ENCODE measurements at regions not wholly inside any gene's neighbourhood (a gene's known extent, or its start where the extent isn't known, plus 50 kb on each side); places are given as distances from the start of the nearest gene placed in this dataset.
"Not testable (repeated sequence)": the region's sequence is repeated elsewhere in the genome, so short reads cannot be mapped to it uniquely, and the experiment has no call there.

- WGBS: 5% methylated on average over 2 of the region's 2 CpGs
- no peaks in the 10 kb centered on the region for H3K36me3 ChIP-seq (ENCODE audit: control insufficient read depth in 1 of 2, insufficient read depth in 2 of 2, low read depth in 1 of 2, low read length in 2 of 2)
Observed at GRCh38 chr9:29625292-29625731, 2052.0 kb upstream of the C9orf72 start.

GRCh38 chr9:29625931-29626330 lies 2052.7 kb upstream of the C9orf72 start:
- no peak overlapping the region for H2BK15ac ChIP-seq (ENCODE audit: low read depth, poor library complexity, severe bottlenecking)
- H3K36me3 ChIP-seq (ENCODE audit: control insufficient read depth in 1 of 2, insufficient read depth in 2 of 2, low read depth in 1 of 2, low read length in 2 of 2): no peaks in the 10 kb centered on the region

More at GRCh38 chr9:29625292-29625731, 2052.0 kb upstream of the C9orf72 start:
- Histone ChIP-seq H3K4ac (ENCODE audit: low read depth in 1 of 2, low read length in 2 of 2) (peak overlapping the region in 1 of 2 experiments; percentile 73), H3K18ac (ENCODE audit: low read depth in 1 of 2, low read length in 2 of 2) (no peak overlapping the region), H4K91ac (ENCODE audit: low read length) (no peak overlapping the region), H3K4me3 (ENCODE audit: insufficient read depth in 1 of 2, low read depth in 1 of 2, low read length in 2 of 2) (no peak overlapping the region), H3K23ac (ENCODE audit: low read length in 2 of 2) (no peak overlapping the region), H2BK5ac (ENCODE audit: low read depth, low read length, poor library complexity, severe bottlenecking) (no peak overlapping the region), H2BK12ac (ENCODE audit: low read length in 2 of 2) (no peak overlapping the region), H3K27ac (ENCODE audit: low read length, poor library complexity, severe bottlenecking) (peak overlapping the region; percentile 93), H3K9me3 (ENCODE audit: control insufficient read depth, low read length) (no peaks in the 10 kb centered on the region), H3K79me1 (replicated peaks; ENCODE audit: low read length, poor library complexity, severe bottlenecking) (no peaks in the 10 kb centered on the region), H3K4me1 (ENCODE audit: control insufficient read depth, insufficient read depth, low read depth, low read length) (no peaks in the 10 kb centered on the region), H2AFZ (ENCODE audit: low read depth, low read length) (no peak overlapping the region), H3K14ac (ENCODE audit: low read length in 2 of 2) (no peak overlapping the region), H4K8ac (ENCODE audit: low read length) (no peak overlapping the region), H2BK15ac (ENCODE audit: low read depth, poor library complexity, severe bottlenecking) (no peak overlapping the region), H3K27me3 (ENCODE audit: control insufficient read depth in 1 of 2, insufficient read depth in 1 of 2, low read length in 2 of 2) (no peaks in the 10 kb centered on the region), H2BK120ac (ENCODE audit: low read depth, low read length) (no peak overlapping the region), H3K4me2 (ENCODE audit: low read length, poor library complexity, severe bottlenecking) (no peak overlapping the region), H2AK5ac (ENCODE audit: low read length, severe bottlenecking) (no peak overlapping the region), H3K9ac (ENCODE audit: low read length) (no peak overlapping the region)
- peak; percentile 92 for DNase-seq

GRCh38 chr9:29628856-29629255 lies 2055.6 kb upstream of the C9orf72 start:
- H3K4ac ChIP-seq (ENCODE audit: low read depth in 1 of 2, low read length in 2 of 2); H3K14ac ChIP-seq (ENCODE audit: low read length in 2 of 2): not testable (repeated sequence)

More at GRCh38 chr9:29625931-29626330, 2052.7 kb upstream of the C9orf72 start:
- Histone ChIP-seq H3K14ac (ENCODE audit: low read length in 2 of 2) (no peak overlapping the region), H3K9ac (ENCODE audit: low read length) (no peak overlapping the region), H3K4me3 (ENCODE audit: insufficient read depth in 1 of 2, low read depth in 1 of 2, low read length in 2 of 2) (no peak overlapping the region), H3K27ac (ENCODE audit: low read length, poor library complexity, severe bottlenecking) (peak overlapping the region; percentile 93), H3K18ac (ENCODE audit: low read depth in 1 of 2, low read length in 2 of 2) (peak overlapping the region; percentile 90 to 96), H3K79me1 (replicated peaks; ENCODE audit: low read length, poor library complexity, severe bottlenecking) (no peaks in the 10 kb centered on the region), H3K4ac (ENCODE audit: low read depth in 1 of 2, low read length in 2 of 2) (peak overlapping the region; percentile 92 to 97), H4K91ac (ENCODE audit: low read length) (peak overlapping the region; percentile 94), H3K27me3 (ENCODE audit: control insufficient read depth in 1 of 2, insufficient read depth in 1 of 2, low read length in 2 of 2) (no peaks in the 10 kb centered on the region), H2BK120ac (ENCODE audit: low read depth, low read length) (peak overlapping the region; percentile 64), H2AK5ac (ENCODE audit: low read length, severe bottlenecking) (peak overlapping the region; percentile 29), H4K8ac (ENCODE audit: low read length) (peak overlapping the region; percentile 96), H3K23ac (ENCODE audit: low read length in 2 of 2) (no peak overlapping the region), H2AFZ (ENCODE audit: low read depth, low read length) (no peak overlapping the region), H2BK12ac (ENCODE audit: low read length in 2 of 2) (peak overlapping the region; percentile 95), H3K9me3 (ENCODE audit: control insufficient read depth, low read length) (no peaks in the 10 kb centered on the region), H3K4me1 (ENCODE audit: control insufficient read depth, insufficient read depth, low read depth, low read length) (no peaks in the 10 kb centered on the region), H3K4me2 (ENCODE audit: low read length, poor library complexity, severe bottlenecking) (no peak overlapping the region), H2BK5ac (ENCODE audit: low read depth, low read length, poor library complexity, severe bottlenecking) (peak overlapping the region; percentile 3)
- peak; percentile 36 for DNase-seq
- WGBS: 37% methylated on average over 3 of the region's 3 CpGs

GRCh38 chr9:29637471-29638237 lies 2064.4 kb upstream of the C9orf72 start:
- no peaks in the 10 kb centered on the region for H3K9me3 ChIP-seq (ENCODE audit: control insufficient read depth, low read length)
- no peak for DNase-seq
- H3K18ac ChIP-seq (ENCODE audit: low read depth in 1 of 2, low read length in 2 of 2): no peak overlapping the region
- H2BK120ac ChIP-seq (ENCODE audit: low read depth, low read length): no peak overlapping the region
- no peak overlapping the region for H3K4me2 ChIP-seq (ENCODE audit: low read length, poor library complexity, severe bottlenecking)
- no peak overlapping the region for H3K23ac ChIP-seq (ENCODE audit: low read length in 2 of 2)
- H3K14ac ChIP-seq (ENCODE audit: low read length in 2 of 2): no peak overlapping the region
- no peak overlapping the region for H3K4me3 ChIP-seq (ENCODE audit: insufficient read depth in 1 of 2, low read depth in 1 of 2, low read length in 2 of 2)
- no peak overlapping the region for H4K91ac ChIP-seq (ENCODE audit: low read length)
- no peak overlapping the region for H4K8ac ChIP-seq (ENCODE audit: low read length)
- no peak overlapping the region for H2AFZ ChIP-seq (ENCODE audit: low read depth, low read length)
- no peaks in the 10 kb centered on the region for H3K4me1 ChIP-seq (ENCODE audit: control insufficient read depth, insufficient read depth, low read depth, low read length)
- no peak overlapping the region for H3K9ac ChIP-seq (ENCODE audit: low read length)
- H3K4ac ChIP-seq (ENCODE audit: low read depth in 1 of 2, low read length in 2 of 2): no peak overlapping the region
- no peak overlapping the region for H2BK15ac ChIP-seq (ENCODE audit: low read depth, poor library complexity, severe bottlenecking)
- H3K27ac ChIP-seq (ENCODE audit: low read length, poor library complexity, severe bottlenecking): no peak overlapping the region
- H3K79me1 ChIP-seq (replicated peaks; ENCODE audit: low read length, poor library complexity, severe bottlenecking): no peaks in the 10 kb centered on the region
- no peak overlapping the region for H2AK5ac ChIP-seq (ENCODE audit: low read length, severe bottlenecking)
- no peak overlapping the region for H2BK12ac ChIP-seq (ENCODE audit: low read length in 2 of 2)
- no peak overlapping the region for H2BK5ac ChIP-seq (ENCODE audit: low read depth, low read length, poor library complexity, severe bottlenecking)
- H3K27me3 ChIP-seq (ENCODE audit: control insufficient read depth in 1 of 2, insufficient read depth in 1 of 2, low read length in 2 of 2): no peaks in the 10 kb centered on the region
- WGBS: 50% methylated on average over 2 of the region's 3 CpGs
- no peaks in the 10 kb centered on the region for H3K36me3 ChIP-seq (ENCODE audit: control insufficient read depth in 1 of 2, insufficient read depth in 2 of 2, low read depth in 1 of 2, low read length in 2 of 2)

More at GRCh38 chr9:29628856-29629255, 2055.6 kb upstream of the C9orf72 start:
- H3K27me3 ChIP-seq (ENCODE audit: control insufficient read depth in 1 of 2, insufficient read depth in 1 of 2, low read length in 2 of 2); H2AK5ac ChIP-seq (ENCODE audit: low read length, severe bottlenecking); H3K79me1 ChIP-seq (replicated peaks; ENCODE audit: low read length, poor library complexity, severe bottlenecking); H3K9ac ChIP-seq (ENCODE audit: low read length); H3K4me2 ChIP-seq (ENCODE audit: low read length, poor library complexity, severe bottlenecking); H3K4me3 ChIP-seq (ENCODE audit: insufficient read depth in 1 of 2, low read depth in 1 of 2, low read length in 2 of 2); H3K23ac ChIP-seq (ENCODE audit: low read length in 2 of 2); H2BK15ac ChIP-seq (ENCODE audit: low read depth, poor library complexity, severe bottlenecking); H3K36me3 ChIP-seq (ENCODE audit: control insufficient read depth in 1 of 2, insufficient read depth in 2 of 2, low read depth in 1 of 2, low read length in 2 of 2); H2BK5ac ChIP-seq (ENCODE audit: low read depth, low read length, poor library complexity, severe bottlenecking); H2AFZ ChIP-seq (ENCODE audit: low read depth, low read length); H3K9me3 ChIP-seq (ENCODE audit: control insufficient read depth, low read length); H4K91ac ChIP-seq (ENCODE audit: low read length); H3K18ac ChIP-seq (ENCODE audit: low read depth in 1 of 2, low read length in 2 of 2); H3K27ac ChIP-seq (ENCODE audit: low read length, poor library complexity, severe bottlenecking); H2BK120ac ChIP-seq (ENCODE audit: low read depth, low read length); H4K8ac ChIP-seq (ENCODE audit: low read length); H3K4me1 ChIP-seq (ENCODE audit: control insufficient read depth, insufficient read depth, low read depth, low read length); H2BK12ac ChIP-seq (ENCODE audit: low read length in 2 of 2): not testable (repeated sequence)
- peak; percentile 37 for DNase-seq
- 85% methylated on average over 1 of the region's 1 CpG for WGBS
